ENCODE measurements at regions not wholly inside any gene's neighbourhood (a gene's known extent, or its start where the extent isn't known, plus 50 kb on each side); places are given as distances from the start of the nearest gene placed in this dataset.

DNA sequence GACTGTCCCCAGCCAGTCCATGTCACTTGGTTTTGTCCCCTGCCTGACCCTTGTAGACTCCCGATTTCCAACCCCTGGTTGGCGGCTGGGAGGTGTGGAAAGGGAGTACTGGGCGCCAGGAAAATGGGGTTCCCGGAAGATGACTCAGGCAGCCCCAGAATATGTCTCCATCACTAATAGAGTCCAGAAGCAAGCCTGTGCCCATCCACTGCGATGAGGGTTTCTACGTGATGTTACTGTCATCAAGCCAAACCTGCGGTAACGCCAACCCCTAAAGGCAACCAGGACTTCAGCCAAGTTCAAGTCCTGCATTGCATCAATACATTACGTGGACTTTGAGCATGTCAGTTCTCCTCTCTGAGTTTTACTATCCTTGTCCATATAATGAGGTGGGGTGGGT is 62.0 kb upstream of the TAF1B start:
- TF ChIP-seq CTCF (conservative IDR thresholded peaks at IDR 0.05), result no peak
- no peak for TF ChIP-seq ZFX (IDR thresholded peaks at IDR 0.05)
- no peak overlapping the region for H3K27ac ChIP-seq

DNA sequence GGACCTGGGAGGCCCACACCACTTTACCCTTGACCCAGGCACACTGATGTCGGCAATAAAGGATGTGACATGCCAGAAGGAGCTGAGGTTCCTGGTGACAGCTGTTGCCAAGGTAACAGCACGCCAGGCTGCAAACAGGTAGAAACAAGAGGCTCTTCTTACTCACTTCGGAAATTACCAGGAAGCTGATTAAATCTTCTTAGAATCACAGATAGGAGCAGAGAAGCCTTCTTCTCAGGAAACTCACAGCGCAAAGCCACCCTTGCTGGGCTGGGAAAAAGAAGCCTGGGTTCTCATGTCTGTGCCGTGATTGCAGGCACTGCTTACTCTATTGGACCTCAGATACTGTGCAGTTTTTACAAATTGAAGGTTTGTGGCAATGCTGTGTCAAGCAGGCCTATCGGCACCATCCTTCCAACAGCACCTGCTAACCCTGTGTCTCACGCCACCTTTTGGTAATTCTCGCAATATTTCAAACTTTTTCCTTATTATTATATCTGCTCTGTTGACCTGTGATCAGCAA is 61.0 kb upstream of the TAF1B start:
- no peak for TF ChIP-seq ZFX (IDR thresholded peaks at IDR 0.05)
- TF ChIP-seq CTCF (conservative IDR thresholded peaks at IDR 0.05), result peak; percentile 26
- no peak overlapping the region for H3K27ac ChIP-seq

DNA sequence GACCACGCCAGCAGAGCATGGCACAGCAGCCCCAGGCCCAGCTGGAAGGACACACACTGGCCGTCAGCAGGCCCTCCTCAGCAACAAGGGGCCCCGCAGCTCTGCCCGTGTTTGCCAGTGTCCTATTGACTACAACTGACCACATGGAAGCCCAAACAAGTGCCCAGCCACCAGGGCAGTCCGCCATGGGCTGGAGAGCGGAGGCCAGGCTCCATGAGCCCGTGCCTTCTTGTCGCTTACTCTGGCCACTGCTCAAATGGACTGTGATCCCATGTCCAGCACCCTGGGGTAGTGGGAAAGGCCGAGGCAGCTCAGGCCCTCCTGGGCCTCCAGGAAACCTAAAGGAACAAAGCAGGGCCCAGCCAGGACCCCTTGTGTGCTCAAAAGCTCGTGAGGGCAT is 53.9 kb upstream of the TAF1B start:
- TF ChIP-seq CTCF (conservative IDR thresholded peaks at IDR 0.05) (no peak), ZFX (IDR thresholded peaks at IDR 0.05) (no peak)
- H3K27ac ChIP-seq, result no peak overlapping the region

DNA sequence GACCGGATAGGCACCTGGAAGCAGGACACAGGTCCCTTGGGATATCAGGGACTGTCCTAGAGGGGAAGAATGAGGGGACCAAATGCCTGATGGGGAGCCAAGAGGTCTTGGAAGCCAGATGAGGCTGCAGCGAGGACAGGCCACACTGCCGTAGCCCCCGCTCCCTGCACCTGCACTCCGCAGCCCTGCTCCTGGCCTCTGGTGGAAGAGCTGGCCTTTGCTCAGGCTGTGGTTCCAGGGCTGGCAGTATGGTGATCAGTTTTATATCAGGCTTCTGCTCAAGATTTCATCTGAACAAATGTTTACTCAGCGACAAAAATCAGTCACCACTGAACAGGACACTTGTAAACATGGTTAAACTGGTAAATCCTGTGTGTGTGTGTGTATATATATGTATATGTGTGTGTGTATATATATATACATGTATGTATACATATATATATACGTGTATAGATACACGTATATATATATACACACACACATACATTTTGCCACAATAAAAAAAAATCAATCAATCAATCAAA is 52.5 kb upstream of the TAF1B start:
- peak overlapping the region; percentile 70 for H3K27ac ChIP-seq
- TF ChIP-seq ZFX (IDR thresholded peaks at IDR 0.05) (no peak), CTCF (conservative IDR thresholded peaks at IDR 0.05) (no peak)

DNA sequence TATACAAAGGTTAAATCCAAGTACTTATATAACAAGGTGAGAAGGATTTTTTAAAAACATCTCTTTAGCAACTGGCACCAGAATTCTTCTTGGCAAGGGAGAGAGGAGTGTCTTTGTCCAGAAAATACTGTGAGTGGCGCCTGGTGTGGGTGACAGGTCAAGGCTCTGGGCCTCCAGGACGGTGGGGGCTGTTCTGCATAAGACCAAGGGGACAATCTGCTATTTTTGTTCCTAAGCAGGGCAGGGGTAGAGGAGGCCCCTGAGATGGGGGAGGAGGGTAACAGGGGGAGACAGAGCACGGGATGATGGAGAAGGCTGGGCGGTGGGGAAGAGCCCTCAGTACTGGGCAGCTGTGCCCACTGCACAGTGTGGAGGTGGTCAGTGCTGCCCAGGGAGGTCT is 51.6 kb upstream of the TAF1B start:
- TF ChIP-seq ZFX (IDR thresholded peaks at IDR 0.05), result no peak
- TF ChIP-seq CTCF (conservative IDR thresholded peaks at IDR 0.05), result no peak
- peak overlapping the region; percentile 4; the same call in 1 of the 2 replicates for H3K27ac ChIP-seq

GRCh38 chr2:9793156-9793917 is 49.9 kb upstream of the TAF1B start:
- H3K27ac ChIP-seq, result no peak overlapping the region
- no peak for TF ChIP-seq ZFX (IDR thresholded peaks at IDR 0.05)
- no peak for TF ChIP-seq CTCF (conservative IDR thresholded peaks at IDR 0.05)

Data from C4-2B (cell line).